BJ (cell line): ENCODE measurements at regions not wholly inside any gene's neighbourhood (a gene's known extent, or its start where the extent isn't known, plus 50 kb on each side); places are given as distances from the start of the nearest gene placed in this dataset.

Source experiments
- CTCF ChIA-PET: fragments of 350-600 bp; formaldehyde crosslinking; extraction: SDS; loops from one replicate; lab custom pipeline; 2021; ENCODE audit warnings: antibody characterized with exemption, inconsistent platforms; lab: Yijun Ruan, JAX
- POLR2A ChIA-PET: fragments of 300-600 bp; sonication (Branson Sonifier 250); formaldehyde crosslinking; extraction: SDS; loops from one replicate; lab custom pipeline; 2021; ENCODE audit warnings: antibody characterized with exemption; lab: Charles Lee
- DNase-seq: peaks from one replicate; pipeline ENCODE4 v3.0.0-alpha.2; 2011; ENCODE audit warnings: low read depth
- H3K27me3 ChIP-seq: 2 replicates; pipeline ENCODE4 v1.6.0; 2011; ENCODE audit warnings: low read length; ENCODE audit not compliant: control insufficient read depth, insufficient read depth
- H3K36me3 ChIP-seq: 2 replicates; pipeline ENCODE4 v1.5.1; 2011; ENCODE audit warnings: low read length; ENCODE audit not compliant: control insufficient read depth, insufficient read depth
- H3K4me3 ChIP-seq: 2 replicates; pipeline ENCODE4 v1.5.1; 2011; ENCODE audit warnings: low read depth, mild to moderate bottlenecking, control low read depth, low read length
- CTCF ChIP-seq: IDR thresholded peaks from 2 replicates; pipeline ENCODE4 v1.5.1; 2011; ENCODE audit warnings: low read depth, mild to moderate bottlenecking, control low read depth, inconsistent platforms, low read length, moderate library complexity; ENCODE audit not compliant: insufficient read depth

GRCh38 chr1:199875856-199876255, 151.7 kb upstream of the NR5A2 start:
- DNase-seq = no peak
- no peak overlapping the region for H3K4me3 ChIP-seq
- H3K27me3 ChIP-seq = no peaks in the 10 kb centered on the region
- no peaks in the 10 kb centered on the region for H3K36me3 ChIP-seq
- no peak for TF ChIP-seq CTCF
- ChIA-PET POLR2A (no interaction called here), CTCF (no interaction called here)

- POLR2A ChIA-PET = interaction anchor here (0.6 kb wide), 1 partner anchor 297 kb away, joined by 3 read pairs; no protein-coding TSS in a partner anchor
- TF ChIP-seq CTCF = no peak
- Histone ChIP-seq H3K27me3 (no peaks in the 10 kb centered on the region), H3K4me3 (no peak overlapping the region), H3K36me3 (no peaks in the 10 kb centered on the region)
- no peak for DNase-seq
- CTCF ChIA-PET = no interaction called here
These were observed 149.8 kb upstream of the NR5A2 start for GRCh38 chr1:199877526-199878384.

DNA sequence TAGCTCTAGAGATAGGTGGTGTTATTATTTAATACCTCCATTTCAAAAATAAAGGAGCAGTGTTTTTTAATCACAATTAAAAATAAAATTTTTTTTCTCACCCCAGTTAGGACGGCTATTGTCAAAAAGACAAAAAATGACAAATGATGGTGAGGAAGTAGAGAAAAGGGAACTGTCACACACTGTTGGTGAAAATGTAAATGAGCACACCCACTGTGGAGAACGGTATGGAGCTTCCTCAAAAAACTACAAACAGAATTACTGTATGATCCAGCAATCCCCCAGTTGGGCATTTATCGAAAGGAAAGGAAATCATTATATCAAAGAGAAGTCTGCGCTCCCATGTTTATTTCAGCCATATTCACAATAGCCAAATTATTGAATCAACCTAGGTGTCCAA, 148.7 kb upstream of the NR5A2 start:
- ChIA-PET CTCF (no interaction called here), POLR2A (no interaction called here)
- Histone ChIP-seq H3K36me3 (no peaks in the 10 kb centered on the region), H3K4me3 (no peak overlapping the region), H3K27me3 (no peaks in the 10 kb centered on the region)
- no peak for TF ChIP-seq CTCF
- DNase-seq = no peak

DNA sequence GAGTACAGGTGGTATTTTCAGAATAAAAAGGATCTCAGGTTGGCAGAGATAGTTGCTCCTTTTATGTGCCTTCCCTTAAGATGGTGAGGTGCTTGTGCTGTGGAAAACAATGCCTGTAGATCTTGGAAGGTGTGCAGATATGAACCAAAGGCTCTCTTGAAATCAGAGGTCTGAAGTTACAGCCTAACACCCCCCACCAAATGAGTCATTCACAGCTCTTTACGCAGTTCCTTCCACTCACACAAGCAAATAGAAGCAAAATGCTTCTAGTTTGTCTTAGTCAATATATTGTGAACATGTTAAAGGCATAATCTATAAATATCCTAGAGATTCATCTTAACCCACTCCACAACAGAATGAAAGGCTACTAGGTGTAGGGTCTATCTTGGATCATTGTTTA, 128.9 kb upstream of the NR5A2 start:
- no peak for DNase-seq
- no peak for TF ChIP-seq CTCF
- ChIA-PET CTCF (interaction anchor here (0.6 to 1.4 kb wide), 2 partner anchors 31 to 313 kb away, joined by 3 read pairs; no protein-coding TSS in a partner anchor), POLR2A (no interaction called here)
- H3K27me3 ChIP-seq = no peaks in the 10 kb centered on the region
- no peaks in the 10 kb centered on the region for H3K36me3 ChIP-seq
- no peak overlapping the region for H3K4me3 ChIP-seq

DNA sequence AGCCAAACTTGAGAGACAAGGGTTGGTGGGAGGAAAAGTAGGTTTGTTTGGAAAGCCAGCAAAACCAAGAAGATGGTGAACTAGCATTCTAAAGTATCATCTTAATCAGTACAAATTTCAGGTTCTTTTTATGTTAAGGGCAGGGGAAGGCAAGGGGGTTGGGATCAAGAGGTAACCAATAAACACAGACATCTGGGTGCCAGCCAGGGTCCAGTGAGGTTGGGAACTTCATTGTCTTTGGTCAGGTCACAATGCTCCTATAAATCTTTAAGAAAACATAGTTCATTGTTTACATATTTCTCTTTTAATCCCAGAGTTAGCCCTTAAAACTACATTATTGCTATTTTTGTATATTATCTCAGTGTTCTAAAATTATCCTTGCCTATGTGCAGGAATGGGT, 126.2 kb upstream of the NR5A2 start:
- Histone ChIP-seq H3K4me3 (no peak overlapping the region), H3K27me3 (no peaks in the 10 kb centered on the region), H3K36me3 (no peaks in the 10 kb centered on the region)
- TF ChIP-seq CTCF = no peak
- ChIA-PET POLR2A (no interaction called here), CTCF (no interaction called here)
- DNase-seq = no peak
